Right atrium auricular region (tissue), 2 donors: ENCODE measurements at regions not wholly inside any gene's neighbourhood (a gene's known extent, or its start where the extent isn't known, plus 50 kb on each side); places are given as distances from the start of the nearest gene placed in this dataset.

Experiments used
- DNase-seq: peaks from one replicate; pipeline ENCODE4 v3.0.0-alpha.2; 2019; ENCODE audit warnings: low spot score
- H3K27ac ChIP-seq, 2 donors: fragments of 200-600 bp; sonication (generic); 1 replicate in 1 of 2; 2 replicates in 1 of 2; pipeline ENCODE4 v1.5.1; 2016 to 2019
- H3K27me3 ChIP-seq, 2 donors: fragments of 200-600 bp; sonication (generic); one replicate each; pipeline versions ENCODE4 v1.5.1 to v1.6.0; 2017 to 2019
- H3K36me3 ChIP-seq: fragments of 200-600 bp; sonication (generic); one replicate; pipeline ENCODE4 v1.5.1; 2016
- H3K4me1 ChIP-seq, 2 donors: fragments of 200-600 bp; sonication (generic); one replicate each; pipeline versions ENCODE4 v1.5.1 to v1.6.0; 2017 to 2019
- H3K4me3 ChIP-seq, 2 donors: fragments of 200-600 bp; sonication (generic); 1 replicate in 1 of 2; 2 replicates in 1 of 2; pipeline ENCODE4 v1.5.1; 2017 to 2019; ENCODE audit warnings: mild to moderate bottlenecking in 1 of 2, moderate library complexity in 1 of 2
- H3K9me3 ChIP-seq, 2 donors: fragments of 200-600 bp; sonication (generic); one replicate each; pipeline ENCODE4 v1.5.1; 2019
- TF ChIP-seq, protein P1 (sequence below), 2 donors: fragments of 200-600 bp; sonication (generic); IDR thresholded peaks; one replicate each; pipeline ENCODE4 v1.5.1; 2019; ENCODE audit warnings: antibody characterized with exemption in 2 of 2

DNA sequence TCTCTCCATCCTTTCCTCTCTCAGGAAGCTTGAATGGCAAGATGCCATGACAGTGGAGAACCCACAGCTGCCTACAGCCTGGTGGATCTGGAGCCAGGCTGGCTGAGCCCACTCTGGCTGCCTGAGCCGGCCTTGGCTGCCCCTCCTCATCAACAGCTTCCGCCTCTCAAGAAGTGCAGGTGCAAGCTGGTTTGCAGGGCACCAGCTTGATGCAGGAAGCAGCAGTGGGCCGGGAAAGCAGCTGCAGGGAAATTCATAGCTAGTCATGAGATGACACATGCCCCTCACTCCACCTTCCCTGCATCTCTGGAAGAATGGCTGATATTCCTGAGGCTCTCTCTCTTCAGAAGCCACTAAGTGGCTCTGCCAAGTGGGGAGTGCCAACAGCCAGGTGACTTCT lies 289.1 kb downstream of the RPS29 start:
- no peaks in the 10 kb centered on the region for H3K4me1 ChIP-seq
- no peaks in the 10 kb centered on the region for H3K9me3 ChIP-seq
- DNase-seq: no peak
- TF ChIP-seq, protein P1, sequence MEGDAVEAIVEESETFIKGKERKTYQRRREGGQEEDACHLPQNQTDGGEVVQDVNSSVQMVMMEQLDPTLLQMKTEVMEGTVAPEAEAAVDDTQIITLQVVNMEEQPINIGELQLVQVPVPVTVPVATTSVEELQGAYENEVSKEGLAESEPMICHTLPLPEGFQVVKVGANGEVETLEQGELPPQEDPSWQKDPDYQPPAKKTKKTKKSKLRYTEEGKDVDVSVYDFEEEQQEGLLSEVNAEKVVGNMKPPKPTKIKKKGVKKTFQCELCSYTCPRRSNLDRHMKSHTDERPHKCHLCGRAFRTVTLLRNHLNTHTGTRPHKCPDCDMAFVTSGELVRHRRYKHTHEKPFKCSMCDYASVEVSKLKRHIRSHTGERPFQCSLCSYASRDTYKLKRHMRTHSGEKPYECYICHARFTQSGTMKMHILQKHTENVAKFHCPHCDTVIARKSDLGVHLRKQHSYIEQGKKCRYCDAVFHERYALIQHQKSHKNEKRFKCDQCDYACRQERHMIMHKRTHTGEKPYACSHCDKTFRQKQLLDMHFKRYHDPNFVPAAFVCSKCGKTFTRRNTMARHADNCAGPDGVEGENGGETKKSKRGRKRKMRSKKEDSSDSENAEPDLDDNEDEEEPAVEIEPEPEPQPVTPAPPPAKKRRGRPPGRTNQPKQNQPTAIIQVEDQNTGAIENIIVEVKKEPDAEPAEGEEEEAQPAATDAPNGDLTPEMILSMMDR (IDR thresholded peaks at IDR 0.05): no peak
- H3K36me3 ChIP-seq: no peaks in the 10 kb centered on the region
- no peak overlapping the region for H3K27ac ChIP-seq
- no peak overlapping the region for H3K4me3 ChIP-seq
- no peaks in the 10 kb centered on the region for H3K27me3 ChIP-seq

DNA sequence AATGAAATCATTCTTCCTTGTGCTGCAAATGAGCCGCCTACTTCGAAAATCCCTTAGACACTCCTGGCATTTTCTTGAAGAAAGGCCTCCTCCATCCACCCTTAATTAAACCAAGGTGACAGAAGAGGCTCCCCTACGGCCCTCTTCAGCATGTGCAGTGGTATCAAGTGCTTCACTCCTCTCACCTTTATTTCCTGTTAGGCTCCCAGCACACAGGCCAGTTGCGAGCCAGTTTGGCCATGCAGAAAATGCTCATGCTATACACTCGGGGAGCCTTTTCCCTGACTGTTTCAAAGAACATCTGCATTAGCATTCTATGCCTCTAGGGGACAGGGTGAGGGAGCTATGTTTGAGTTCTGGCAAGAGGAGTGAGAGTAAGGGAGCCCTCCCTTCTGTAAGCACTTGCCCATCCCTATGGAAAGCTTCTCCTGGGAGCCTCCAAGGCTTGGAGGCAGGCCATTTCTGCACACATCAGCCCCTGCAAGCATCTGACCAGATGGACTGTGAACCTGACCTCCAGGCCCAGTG lies 291.5 kb downstream of the RPS29 start:
- H3K36me3 ChIP-seq: no peaks in the 10 kb centered on the region
- TF ChIP-seq, protein P1 (IDR thresholded peaks at IDR 0.05): no peak
- H3K27ac ChIP-seq: no peak overlapping the region
- no peak overlapping the region for H3K4me3 ChIP-seq
- no peak for DNase-seq
- H3K27me3 ChIP-seq: no peaks in the 10 kb centered on the region
- H3K9me3 ChIP-seq: no peaks in the 10 kb centered on the region
- no peaks in the 10 kb centered on the region for H3K4me1 ChIP-seq

DNA sequence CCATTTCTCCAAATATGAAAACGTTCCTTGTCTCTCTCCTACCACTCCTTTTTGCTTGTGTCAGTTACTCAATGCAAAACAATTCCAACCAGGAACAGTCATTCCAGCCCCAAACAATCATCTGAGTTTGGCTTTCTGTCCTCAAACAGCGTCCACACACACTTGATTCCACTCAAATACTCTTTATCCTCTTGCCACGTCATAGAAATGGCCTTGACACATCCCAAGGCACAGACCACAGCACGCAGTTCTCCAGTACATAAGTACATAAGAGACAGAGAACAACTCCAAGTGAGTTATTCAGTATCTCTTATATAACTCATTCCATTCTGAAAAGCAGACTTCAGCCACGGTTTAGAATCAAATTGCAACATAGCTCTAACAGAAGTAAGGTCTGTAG lies 299.2 kb downstream of the RPS29 start:
- Histone ChIP-seq H3K9me3 (no peaks in the 10 kb centered on the region), H3K4me3 (no peak overlapping the region), H3K27me3 (no peaks in the 10 kb centered on the region), H3K27ac (no peak overlapping the region), H3K36me3 (no peaks in the 10 kb centered on the region), H3K4me1 (no peaks in the 10 kb centered on the region)
- no peak for DNase-seq
- TF ChIP-seq, protein P1 (IDR thresholded peaks at IDR 0.05): no peak

DNA sequence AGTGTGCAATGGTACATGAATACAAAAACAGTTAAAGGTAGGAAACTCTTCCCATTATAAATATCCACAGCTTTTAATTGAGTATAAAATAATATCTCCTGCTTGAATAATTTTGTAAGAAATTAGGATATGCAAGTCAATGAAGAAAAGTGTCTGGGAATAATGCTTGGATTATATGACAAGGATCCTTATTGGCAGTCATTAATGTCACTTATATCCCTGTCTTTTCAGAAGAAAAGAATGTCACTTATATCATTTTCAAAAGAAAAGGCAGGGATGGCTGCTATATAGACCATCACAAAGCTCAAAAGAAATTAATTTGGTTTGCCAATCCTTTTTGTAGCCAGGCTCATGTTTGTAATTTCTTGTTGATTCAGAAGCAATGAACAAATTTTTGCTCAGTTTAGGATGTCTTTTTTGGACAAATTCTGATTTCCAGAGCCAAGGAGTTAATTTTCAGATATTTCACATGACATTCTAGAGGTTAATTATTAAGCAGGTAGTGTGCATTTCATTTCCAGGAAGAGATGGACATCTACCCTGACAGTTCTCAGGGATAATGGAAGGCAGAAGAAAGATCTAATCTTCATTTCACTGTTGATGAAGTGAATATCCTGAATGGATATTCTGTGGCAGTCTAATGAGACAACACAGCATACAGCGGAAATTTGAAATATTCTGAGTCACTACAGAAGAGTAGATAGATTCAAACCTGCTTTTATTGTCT lies 299.8 kb downstream of the RPS29 start:
- DNase-seq: no peak
- TF ChIP-seq, protein P1 (IDR thresholded peaks at IDR 0.05): no peak
- H3K9me3 ChIP-seq: no peaks in the 10 kb centered on the region
- no peak overlapping the region for H3K27ac ChIP-seq
- no peaks in the 10 kb centered on the region for H3K27me3 ChIP-seq
- H3K36me3 ChIP-seq: no peaks in the 10 kb centered on the region
- H3K4me3 ChIP-seq: no peak overlapping the region
- H3K4me1 ChIP-seq: no peaks in the 10 kb centered on the region

DNA sequence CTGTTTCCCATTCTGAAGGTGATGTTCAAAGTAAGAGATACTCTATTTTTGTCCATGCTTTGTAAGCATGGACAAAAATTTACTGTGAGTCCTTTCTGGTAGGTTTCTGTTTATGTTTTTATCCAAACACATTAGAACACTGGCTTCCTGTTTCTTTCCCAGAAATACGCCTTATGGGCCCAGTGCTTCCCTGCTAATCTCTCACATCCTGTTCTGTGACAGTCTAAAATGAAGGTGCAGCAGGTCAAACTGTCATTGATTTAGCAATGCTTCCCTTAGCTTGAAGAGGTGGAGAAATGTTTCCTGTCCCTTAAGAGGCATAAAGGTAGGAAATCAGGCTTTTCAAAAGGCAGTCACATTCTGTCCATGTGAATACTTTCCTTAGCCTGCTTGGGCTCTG lies 305.6 kb downstream of the RPS29 start:
- TF ChIP-seq, protein P1 (IDR thresholded peaks at IDR 0.05): no peak
- H3K27me3 ChIP-seq: no peaks in the 10 kb centered on the region
- no peaks in the 10 kb centered on the region for H3K4me1 ChIP-seq
- H3K27ac ChIP-seq: no peak overlapping the region
- no peaks in the 10 kb centered on the region for H3K9me3 ChIP-seq
- no peak for DNase-seq
- H3K4me3 ChIP-seq: no peak overlapping the region
- H3K36me3 ChIP-seq: no peaks in the 10 kb centered on the region

DNA sequence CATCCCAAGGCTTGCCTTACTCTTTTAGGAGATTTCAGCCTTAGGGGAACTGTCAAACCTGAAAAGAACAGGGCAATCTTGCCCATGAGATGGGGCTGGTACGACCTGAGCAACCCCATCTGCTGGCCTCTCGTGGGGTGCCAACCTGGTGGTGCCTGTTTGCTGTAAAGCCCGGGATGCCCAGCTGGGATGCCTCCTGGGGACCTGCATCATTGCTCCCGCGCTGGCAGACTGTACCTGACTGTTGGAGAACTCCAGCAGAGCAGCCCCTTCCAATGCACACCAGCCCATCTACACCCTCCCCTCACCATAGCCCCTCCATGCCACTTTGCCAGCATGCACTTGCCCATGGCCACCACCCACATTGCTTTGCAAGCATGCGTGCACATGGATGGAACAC lies 335.7 kb downstream of the RPS29 start:
- H3K27me3 ChIP-seq: no peaks in the 10 kb centered on the region
- H3K4me1 ChIP-seq: no peaks in the 10 kb centered on the region
- peaks cover 0 to 4% of the 10 kb centered on the region in 2 donors for H3K9me3 ChIP-seq
- TF ChIP-seq, protein P1 (IDR thresholded peaks at IDR 0.05): no peak
- no peak for DNase-seq
- no peaks in the 10 kb centered on the region for H3K36me3 ChIP-seq
- no peak overlapping the region for H3K4me3 ChIP-seq
- no peak overlapping the region for H3K27ac ChIP-seq
